DND-41 (cell line): ENCODE measurements at regions not wholly inside any gene's neighbourhood (a gene's known extent, or its start where the extent isn't known, plus 50 kb on each side); places are given as distances from the start of the nearest gene placed in this dataset.

Experiments used
- ATAC-seq: fragments of 200-7000 bp; cut with Tn5 transposase; 3 replicates; pipeline ENCODE4 v1.9.1; 2021; ENCODE audit warnings: low read depth; ENCODE audit not compliant: insufficient read depth
- DNase-seq: peaks from one replicate; pipeline ENCODE4 v3.0.0-alpha.2; 2020
- H2AFZ ChIP-seq: 2 replicates; pipeline ENCODE4 v1.6.0; 2012; ENCODE audit warnings: low read depth, low read length
- H3K27ac ChIP-seq: 2 replicates; pipeline ENCODE4 v1.5.1; 2012; ENCODE audit warnings: low read length, inconsistent platforms
- H3K27me3 ChIP-seq: fragments of 200-600 bp; sonication (generic); 2 replicates; pipeline ENCODE4 v1.6.0; 2012; ENCODE audit warnings: low read length, mild to moderate bottlenecking, inconsistent platforms; ENCODE audit not compliant: insufficient read depth, poor library complexity
- H3K36me3 ChIP-seq: 2 replicates; pipeline ENCODE4 v1.5.1; 2012; ENCODE audit warnings: low read length, inconsistent platforms; ENCODE audit not compliant: insufficient read depth
- H3K4me1 ChIP-seq: 2 replicates; pipeline ENCODE4 v1.5.1; 2012; ENCODE audit warnings: mild to moderate bottlenecking, low read length; ENCODE audit not compliant: insufficient read depth
- H3K4me2 ChIP-seq: 2 replicates; pipeline ENCODE4 v1.6.0; 2012; ENCODE audit warnings: mild to moderate bottlenecking, moderate library complexity, low read length, inconsistent platforms; ENCODE audit not compliant: insufficient read depth
- H3K4me3 ChIP-seq, 2 experiments: fragments of 200-600 bp in 1 of 2; shearing (Covaris generic) in 1 of 2; 2 replicates each; pipeline ENCODE4 v1.5.1; 2012 to 2016; ENCODE audit warnings: inconsistent platforms in 2 of 2, low read length in 2 of 2, mild to moderate bottlenecking in 2 of 2, low read depth in 1 of 2, moderate library complexity in 1 of 2
- H3K79me2 ChIP-seq: 2 replicates; pipeline ENCODE4 v1.6.0; 2012; ENCODE audit warnings: low read length, inconsistent platforms; ENCODE audit not compliant: insufficient read depth
- H3K9ac ChIP-seq: 2 replicates; pipeline ENCODE4 v1.6.0; 2012; ENCODE audit warnings: low read depth, mild to moderate bottlenecking, inconsistent platforms, low read length, moderate library complexity
- H3K9me3 ChIP-seq: 2 replicates; pipeline ENCODE4 v1.5.1; 2012; ENCODE audit warnings: low read length, moderate library complexity, mild to moderate bottlenecking, inconsistent platforms; ENCODE audit not compliant: insufficient read depth, severe bottlenecking
- H4K20me1 ChIP-seq: 2 replicates; pipeline ENCODE4 v1.6.0; 2012; ENCODE audit warnings: low read length; ENCODE audit not compliant: insufficient read depth
- EZH2 ChIP-seq: IDR thresholded peaks from 3 replicates; pipeline ENCODE4 v1.6.1; 2012; ENCODE audit warnings: borderline replicate concordance, low read depth, mild to moderate bottlenecking, moderate library complexity, low read length, inconsistent platforms; ENCODE audit not compliant: severe bottlenecking
- TF ChIP-seq, protein P1 (sequence below): IDR thresholded peaks from 2 replicates; pipeline ENCODE4 v1.5.1; 2012; ENCODE audit warnings: borderline replicate concordance, low read length, moderate library complexity, mild to moderate bottlenecking; ENCODE audit not compliant: poor library complexity, severe bottlenecking; ENCODE audit errors: extremely low read depth

DNA sequence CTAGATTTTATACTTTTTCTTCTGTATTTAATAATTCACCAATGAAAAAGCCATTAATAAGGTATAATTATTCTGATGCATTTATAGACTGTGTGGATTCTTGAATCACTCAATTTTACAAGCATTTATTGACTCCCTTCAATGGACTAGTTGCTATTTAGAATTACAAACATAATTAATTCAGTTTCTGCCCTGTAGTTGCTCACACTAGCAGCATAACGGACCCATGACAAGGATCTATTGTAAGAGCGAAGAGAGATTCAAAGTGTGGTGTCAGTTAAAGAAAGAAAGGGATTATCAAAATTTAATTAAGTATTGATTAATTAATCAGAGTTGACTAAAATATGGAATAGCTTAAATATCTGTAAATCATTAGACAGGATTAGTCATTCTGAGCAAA is 602.6 kb upstream of the PTCHD4 start:
- no peak overlapping the region for H3K4me2 ChIP-seq
- ATAC-seq = no peak

DNA sequence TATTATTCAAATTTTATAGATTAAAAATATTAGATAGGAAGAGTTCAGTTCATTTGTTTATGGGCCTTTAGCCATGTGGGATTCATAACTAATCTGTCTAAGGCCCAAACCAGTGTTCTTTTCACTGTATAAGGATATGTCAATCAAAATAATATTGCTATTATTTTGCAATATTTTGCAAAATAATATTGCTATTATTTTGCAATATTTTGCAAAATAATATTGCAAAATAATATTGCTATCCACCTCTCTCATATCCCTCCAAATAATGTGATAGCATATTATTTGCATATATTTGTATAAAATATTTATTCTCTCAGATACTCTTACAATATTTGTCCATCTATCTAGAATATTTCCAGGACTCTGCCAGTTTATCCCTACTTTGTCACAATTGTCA is 595.3 kb upstream of the PTCHD4 start:
- TF ChIP-seq, protein P1, sequence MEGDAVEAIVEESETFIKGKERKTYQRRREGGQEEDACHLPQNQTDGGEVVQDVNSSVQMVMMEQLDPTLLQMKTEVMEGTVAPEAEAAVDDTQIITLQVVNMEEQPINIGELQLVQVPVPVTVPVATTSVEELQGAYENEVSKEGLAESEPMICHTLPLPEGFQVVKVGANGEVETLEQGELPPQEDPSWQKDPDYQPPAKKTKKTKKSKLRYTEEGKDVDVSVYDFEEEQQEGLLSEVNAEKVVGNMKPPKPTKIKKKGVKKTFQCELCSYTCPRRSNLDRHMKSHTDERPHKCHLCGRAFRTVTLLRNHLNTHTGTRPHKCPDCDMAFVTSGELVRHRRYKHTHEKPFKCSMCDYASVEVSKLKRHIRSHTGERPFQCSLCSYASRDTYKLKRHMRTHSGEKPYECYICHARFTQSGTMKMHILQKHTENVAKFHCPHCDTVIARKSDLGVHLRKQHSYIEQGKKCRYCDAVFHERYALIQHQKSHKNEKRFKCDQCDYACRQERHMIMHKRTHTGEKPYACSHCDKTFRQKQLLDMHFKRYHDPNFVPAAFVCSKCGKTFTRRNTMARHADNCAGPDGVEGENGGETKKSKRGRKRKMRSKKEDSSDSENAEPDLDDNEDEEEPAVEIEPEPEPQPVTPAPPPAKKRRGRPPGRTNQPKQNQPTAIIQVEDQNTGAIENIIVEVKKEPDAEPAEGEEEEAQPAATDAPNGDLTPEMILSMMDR = no peak
- no peak for TF ChIP-seq EZH2

More for the DNA sequence above, 602.6 kb upstream of the PTCHD4 start:
- Histone ChIP-seq H3K4me1 (no peaks in the 10 kb centered on the region), H3K9me3 (no peaks in the 10 kb centered on the region), H3K36me3 (no peaks in the 10 kb centered on the region), H3K79me2 (no peaks in the 10 kb centered on the region), H3K9ac (no peak overlapping the region), H3K27ac (no peak overlapping the region), H4K20me1 (no peaks in the 10 kb centered on the region), H2AFZ (no peak overlapping the region), H3K27me3 (no peaks in the 10 kb centered on the region), H3K4me3 (no peak overlapping the region)
- DNase-seq = no peak
- no peak for TF ChIP-seq EZH2
- TF ChIP-seq, protein P1 = no peak

DNA sequence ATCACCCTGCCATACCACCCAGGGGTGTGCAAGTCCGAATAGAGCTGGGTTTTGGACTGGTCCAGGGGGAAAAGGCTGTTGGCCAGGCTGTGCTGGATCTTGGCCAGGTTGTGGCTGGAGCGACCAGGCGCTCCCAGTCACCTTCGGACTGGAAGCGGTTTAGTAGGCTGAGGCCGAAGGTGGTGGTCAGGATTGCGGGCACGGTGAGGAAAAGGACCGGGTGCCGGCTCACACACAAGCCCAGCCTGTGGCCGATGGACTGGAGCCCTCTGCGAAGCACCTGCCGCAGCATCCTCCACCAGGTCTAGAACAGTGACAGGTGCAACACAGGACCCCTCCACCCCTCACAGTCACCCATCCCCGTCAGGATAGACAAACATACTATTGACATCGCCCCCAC is 590.6 kb upstream of the PTCHD4 start:
- Histone ChIP-seq H3K4me3 (no peak overlapping the region), H3K9ac (no peak overlapping the region), H3K79me2 (no peaks in the 10 kb centered on the region), H3K4me1 (no peaks in the 10 kb centered on the region), H4K20me1 (no peaks in the 10 kb centered on the region), H3K36me3 (no peaks in the 10 kb centered on the region), H2AFZ (no peak overlapping the region), H3K9me3 (no peaks in the 10 kb centered on the region), H3K4me2 (no peak overlapping the region), H3K27ac (no peak overlapping the region), H3K27me3 (no peaks in the 10 kb centered on the region)
- DNase-seq (no peak), ATAC-seq (no peak)
- no peak for TF ChIP-seq EZH2
- TF ChIP-seq, protein P1 = no peak

More for the DNA sequence above, 595.3 kb upstream of the PTCHD4 start:
- Histone ChIP-seq H3K36me3 (no peaks in the 10 kb centered on the region), H4K20me1 (no peaks in the 10 kb centered on the region), H3K9me3 (no peaks in the 10 kb centered on the region), H2AFZ (no peak overlapping the region), H3K27ac (no peak overlapping the region), H3K4me2 (no peak overlapping the region), H3K27me3 (no peaks in the 10 kb centered on the region), H3K4me1 (no peaks in the 10 kb centered on the region), H3K4me3 (no peak overlapping the region), H3K9ac (no peak overlapping the region), H3K79me2 (no peaks in the 10 kb centered on the region)
- DNase-seq (no peak), ATAC-seq (no peak)

DNA sequence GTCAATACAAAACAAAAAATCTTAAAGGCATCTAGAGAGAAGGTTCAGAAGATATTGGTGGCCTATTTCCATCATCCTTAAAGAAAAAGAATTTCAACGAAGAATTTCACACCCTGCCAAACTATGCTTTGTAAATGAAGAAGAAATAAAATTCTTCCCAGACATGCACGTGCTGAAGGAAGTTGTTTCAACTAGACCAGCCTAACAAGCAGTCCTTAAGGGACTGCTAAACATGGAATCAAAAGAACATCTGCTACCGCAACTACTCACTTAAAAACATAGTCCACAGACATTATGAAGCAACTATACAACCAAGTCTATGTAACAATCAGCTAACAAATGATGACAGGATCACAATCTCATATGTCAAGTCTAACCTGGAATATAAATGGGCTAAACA is 584.9 kb upstream of the PTCHD4 start:
- H2AFZ ChIP-seq = no peak overlapping the region
- TF ChIP-seq, protein P1 = no peak
- no peak for TF ChIP-seq EZH2
- no peak for DNase-seq
- no peaks in the 10 kb centered on the region for H4K20me1 ChIP-seq
- H3K79me2 ChIP-seq = no peaks in the 10 kb centered on the region
- no peak overlapping the region for H3K4me3 ChIP-seq
- H3K27ac ChIP-seq = no peak overlapping the region
- no peak overlapping the region for H3K9ac ChIP-seq
- H3K9me3 ChIP-seq = peaks cover 2% of the 10 kb centered on the region
- H3K27me3 ChIP-seq = no peaks in the 10 kb centered on the region
- H3K36me3 ChIP-seq = no peaks in the 10 kb centered on the region
- no peaks in the 10 kb centered on the region for H3K4me1 ChIP-seq
- no peak overlapping the region for H3K4me2 ChIP-seq
- no peak for ATAC-seq
